GM18502 (cell line): ENCODE measurements at regions not wholly inside any gene's neighbourhood (a gene's known extent, or its start where the extent isn't known, plus 50 kb on each side); places are given as distances from the start of the nearest gene placed in this dataset.
"Not testable (repeated sequence)": the region's sequence is repeated elsewhere in the genome, so short reads cannot be mapped to it uniquely, and the experiment has no call there.

Experiments used
- ATAC-seq: cut with Tn5 transposase; IDR thresholded peaks from one replicate; pipeline ENCODE4 v1.9.1; 2021; ENCODE audit warnings: mild to moderate bottlenecking; ENCODE audit not compliant: unreplicated experiment, poor library complexity

GRCh38 chr12:127594351-127594970, 672.5 kb upstream of the TMEM132C start:
- no peak for ATAC-seq

- ATAC-seq: no peak
Measured at GRCh38 chr12:127595506-127595905, 671.5 kb upstream of the TMEM132C start.

- no peak for ATAC-seq
Measured at GRCh38 chr12:127596891-127597290, 670.1 kb upstream of the TMEM132C start.

- no peak for ATAC-seq
Measured at GRCh38 chr12:127599436-127599835, 667.5 kb upstream of the TMEM132C start.

GRCh38 chr12:127600211-127600610, 666.8 kb upstream of the TMEM132C start:
- ATAC-seq: no peak

GRCh38 chr12:127606476-127607015, 660.4 kb upstream of the TMEM132C start:
- no peak for ATAC-seq

- no peak for ATAC-seq
Measured at GRCh38 chr12:127607146-127607725, 659.7 kb upstream of the TMEM132C start.

GRCh38 chr12:127608359-127608758, 658.6 kb upstream of the TMEM132C start:
- not testable (repeated sequence) for ATAC-seq

GRCh38 chr12:127613056-127613455, 653.9 kb upstream of the TMEM132C start:
- ATAC-seq: no peak

- ATAC-seq: no peak
Measured at GRCh38 chr12:127619869-127620734, 646.9 kb upstream of the TMEM132C start.

GRCh38 chr12:127620735-127621355, 646.1 kb upstream of the TMEM132C start:
- ATAC-seq: no peak

- no peak for ATAC-seq
Measured at GRCh38 chr12:127621366-127621765, 645.6 kb upstream of the TMEM132C start.

- ATAC-seq: no peak
Measured at GRCh38 chr12:127623362-127623761, 643.6 kb upstream of the TMEM132C start.

- no peak for ATAC-seq
Measured at GRCh38 chr12:127625176-127625771, 641.7 kb upstream of the TMEM132C start.

- ATAC-seq: no peak
Measured at GRCh38 chr12:127628645-127629044, 638.3 kb upstream of the TMEM132C start.

- no peak for ATAC-seq
Measured at GRCh38 chr12:127629066-127629820, 637.7 kb upstream of the TMEM132C start.

- ATAC-seq: no peak
Measured at GRCh38 chr12:127632461-127632860, 634.5 kb upstream of the TMEM132C start.

GRCh38 chr12:127635838-127636237, 631.1 kb upstream of the TMEM132C start:
- ATAC-seq: no peak

GRCh38 chr12:127636882-127637281, 630.1 kb upstream of the TMEM132C start:
- no peak for ATAC-seq
